AG04449 (cell line): ENCODE measurements at regions not wholly inside any gene's neighbourhood (a gene's known extent, or its start where the extent isn't known, plus 50 kb on each side); places are given as distances from the start of the nearest gene placed in this dataset.

ENCODE experiments used
- CTCF ChIA-PET: fragments of 350-600 bp; formaldehyde crosslinking; extraction: SDS; loops from one replicate; lab custom pipeline; 2021; ENCODE audit warnings: antibody characterized with exemption; lab: Yijun Ruan, JAX
- POLR2A ChIA-PET: fragments of 400-600, 350-600 bp; formaldehyde crosslinking; extraction: SDS; loops from one replicate; lab custom pipeline; 2020; ENCODE audit warnings: antibody characterized with exemption, inconsistent platforms; lab: Yijun Ruan, JAX
- DNase-seq: peaks from one replicate; pipeline ENCODE4 v3.0.0-alpha.2; 2010; ENCODE audit warnings: low read depth, low spot score
- H3K4me3 ChIP-seq: 2 replicates; pipeline ENCODE4 v1.5.1; 2011; ENCODE audit warnings: low read depth, mild to moderate bottlenecking, control low read depth, low read length
- TF ChIP-seq, protein P1 (sequence below): IDR thresholded peaks from one replicate; pipeline ENCODE4 v1.5.1; 2011; ENCODE audit warnings: mild to moderate bottlenecking, moderate library complexity, low read length, control low read depth, inconsistent platforms; ENCODE audit not compliant: insufficient read depth; ENCODE audit errors: missing control alignments

DNA sequence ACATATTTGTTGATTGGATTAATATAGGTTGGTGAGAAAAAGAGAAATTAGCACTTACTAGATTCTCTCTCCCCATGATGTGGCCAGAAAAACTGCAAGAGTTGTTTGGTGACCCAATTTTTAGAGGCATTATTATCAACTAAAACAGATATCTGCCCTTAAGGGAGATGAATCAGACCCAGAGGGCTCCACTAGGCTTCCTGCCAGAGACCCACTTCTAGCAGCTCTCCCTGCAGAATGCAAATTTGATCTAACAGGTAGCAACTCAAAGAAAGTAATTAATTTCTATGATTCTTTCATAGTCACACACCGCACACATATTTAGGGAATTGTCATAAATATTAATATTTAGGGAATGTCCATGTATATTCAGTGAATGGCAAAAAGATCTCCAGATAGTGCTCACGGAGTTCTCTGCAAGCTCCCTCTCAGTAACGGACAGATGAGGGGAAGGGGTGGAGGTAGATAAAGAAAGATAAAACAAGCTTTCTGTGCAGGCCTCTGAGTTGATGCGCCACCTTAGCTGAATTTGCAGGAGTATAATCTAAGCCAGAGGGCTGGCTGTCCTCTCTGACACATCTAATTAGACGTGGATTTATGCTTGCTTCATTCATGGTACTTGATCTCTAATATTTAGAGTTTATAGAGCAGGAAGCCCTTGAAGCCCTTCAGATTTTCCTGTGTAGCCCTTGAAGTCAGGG, 84.1 kb upstream of the CCDC190 start:
- DNase-seq: no peak
- ChIA-PET POLR2A (no interaction called here), CTCF (interaction anchor here (1.0 kb wide), 1 partner anchor 12 kb away, joined by 3 read pairs; no protein-coding TSS in a partner anchor)
- TF ChIP-seq, protein P1, sequence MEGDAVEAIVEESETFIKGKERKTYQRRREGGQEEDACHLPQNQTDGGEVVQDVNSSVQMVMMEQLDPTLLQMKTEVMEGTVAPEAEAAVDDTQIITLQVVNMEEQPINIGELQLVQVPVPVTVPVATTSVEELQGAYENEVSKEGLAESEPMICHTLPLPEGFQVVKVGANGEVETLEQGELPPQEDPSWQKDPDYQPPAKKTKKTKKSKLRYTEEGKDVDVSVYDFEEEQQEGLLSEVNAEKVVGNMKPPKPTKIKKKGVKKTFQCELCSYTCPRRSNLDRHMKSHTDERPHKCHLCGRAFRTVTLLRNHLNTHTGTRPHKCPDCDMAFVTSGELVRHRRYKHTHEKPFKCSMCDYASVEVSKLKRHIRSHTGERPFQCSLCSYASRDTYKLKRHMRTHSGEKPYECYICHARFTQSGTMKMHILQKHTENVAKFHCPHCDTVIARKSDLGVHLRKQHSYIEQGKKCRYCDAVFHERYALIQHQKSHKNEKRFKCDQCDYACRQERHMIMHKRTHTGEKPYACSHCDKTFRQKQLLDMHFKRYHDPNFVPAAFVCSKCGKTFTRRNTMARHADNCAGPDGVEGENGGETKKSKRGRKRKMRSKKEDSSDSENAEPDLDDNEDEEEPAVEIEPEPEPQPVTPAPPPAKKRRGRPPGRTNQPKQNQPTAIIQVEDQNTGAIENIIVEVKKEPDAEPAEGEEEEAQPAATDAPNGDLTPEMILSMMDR: no peak
- H3K4me3 ChIP-seq: no peak overlapping the region

DNA sequence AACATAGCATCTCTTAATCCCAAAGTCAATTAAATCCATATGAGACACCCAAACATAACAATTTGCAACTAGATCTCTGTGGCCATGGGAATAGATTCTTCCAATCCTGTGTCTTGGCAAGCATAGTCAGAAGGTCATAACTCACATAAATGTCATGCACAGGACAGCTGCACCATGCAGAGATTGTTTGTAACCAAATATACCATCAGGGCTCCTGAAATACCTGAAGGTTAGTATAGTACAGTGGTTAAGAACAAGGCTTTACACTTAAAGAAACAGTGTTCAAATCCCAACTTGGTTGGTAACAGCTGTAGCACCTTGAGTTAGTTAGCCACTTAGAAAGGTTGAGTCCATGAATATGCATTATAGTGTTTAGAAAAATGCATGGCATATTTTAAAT, 82.6 kb upstream of the CCDC190 start:
- TF ChIP-seq, protein P1: no peak
- ChIA-PET POLR2A (no interaction called here), CTCF (no interaction called here)
- DNase-seq: no peak
- no peak overlapping the region for H3K4me3 ChIP-seq

DNA sequence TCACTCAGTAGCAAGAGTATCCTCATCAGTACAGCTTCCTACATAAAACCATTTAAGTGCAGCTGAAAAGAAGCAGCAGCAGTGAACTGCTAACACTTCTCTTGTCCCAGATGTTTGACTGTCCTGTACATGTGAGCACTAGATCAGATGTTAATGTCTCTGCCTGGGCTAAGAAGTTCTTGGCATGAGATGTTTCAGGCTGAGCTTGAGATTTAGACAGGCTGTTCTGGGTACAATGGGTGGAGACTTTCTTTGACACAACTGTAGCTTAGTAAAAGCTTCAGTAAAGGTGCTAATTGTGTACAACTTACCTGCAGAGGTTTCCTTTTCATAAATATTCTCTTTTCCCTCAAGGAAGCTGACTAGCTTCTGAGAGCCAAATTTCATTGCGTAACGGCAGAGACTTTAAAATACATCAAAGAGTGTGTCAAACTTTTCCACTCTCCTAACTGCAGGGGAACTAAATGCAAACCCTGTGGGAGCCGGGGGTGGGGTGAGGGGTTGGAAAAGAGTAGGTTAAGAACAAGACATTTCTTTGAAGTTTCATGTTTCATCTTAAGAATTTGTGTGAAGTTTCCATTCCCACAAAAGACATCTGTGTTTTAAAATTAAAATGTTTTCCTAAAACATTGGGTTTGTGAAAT, 82.1 kb upstream of the CCDC190 start:
- DNase-seq: no peak
- POLR2A ChIA-PET: no interaction called here
- TF ChIP-seq, protein P1: no peak
- CTCF ChIA-PET: interaction anchor here (0.7 to 1.3 kb wide), 2 partner anchors 126 to 232 kb away, joined by 3 to 4 read pairs; partner anchors contain the start of gene RGS4
- H3K4me3 ChIP-seq: no peak overlapping the region

DNA sequence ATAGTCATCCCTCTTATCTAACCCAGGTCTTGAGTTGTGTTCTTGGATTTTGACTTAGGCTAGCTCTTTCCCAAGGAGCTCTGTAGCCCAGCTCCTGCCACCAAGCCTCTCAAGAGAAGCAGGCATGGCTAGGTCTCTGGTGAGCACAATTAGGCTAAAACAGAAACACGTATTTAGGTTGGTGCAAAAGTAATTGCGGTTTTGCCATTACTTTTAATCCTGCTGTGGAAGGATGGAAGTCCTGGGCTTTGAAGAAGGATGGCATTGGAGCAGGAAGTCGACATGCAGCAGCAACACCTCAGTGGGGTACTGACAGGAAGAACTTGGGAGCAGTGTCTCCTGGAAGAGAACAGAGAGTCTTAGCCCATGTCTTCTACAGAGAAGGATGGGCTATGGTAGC, 80.0 kb upstream of the CCDC190 start:
- ChIA-PET POLR2A (no interaction called here), CTCF (interaction anchor here (1.2 kb wide), 2 partner anchors 11 to 234 kb away, joined by 3 to 4 read pairs; no protein-coding TSS in a partner anchor)
- TF ChIP-seq, protein P1: no peak
- H3K4me3 ChIP-seq: no peak overlapping the region
- DNase-seq: no peak

DNA sequence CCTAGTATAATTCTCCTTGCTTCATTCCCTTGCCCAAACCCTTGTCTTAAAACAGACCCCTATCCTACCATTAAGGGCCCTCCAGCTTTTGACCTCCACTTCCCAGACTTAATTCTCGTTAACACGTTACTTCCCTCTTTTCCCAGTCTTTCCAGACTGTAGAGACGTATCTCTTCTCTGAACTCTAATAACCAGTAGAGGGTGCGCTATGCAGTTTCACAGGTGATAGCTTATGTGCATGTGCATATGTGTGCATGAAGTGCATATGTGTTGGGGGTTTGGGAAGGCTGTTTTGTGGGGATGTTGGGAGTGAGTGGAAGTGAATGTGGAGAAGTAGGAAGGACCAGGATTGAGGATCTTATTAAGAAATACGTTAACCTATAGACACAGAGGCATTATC, 78.1 kb upstream of the CCDC190 start:
- TF ChIP-seq, protein P1: no peak
- H3K4me3 ChIP-seq: no peak overlapping the region
- DNase-seq: no peak
- CTCF ChIA-PET: no interaction called here
- POLR2A ChIA-PET: no interaction called here

DNA sequence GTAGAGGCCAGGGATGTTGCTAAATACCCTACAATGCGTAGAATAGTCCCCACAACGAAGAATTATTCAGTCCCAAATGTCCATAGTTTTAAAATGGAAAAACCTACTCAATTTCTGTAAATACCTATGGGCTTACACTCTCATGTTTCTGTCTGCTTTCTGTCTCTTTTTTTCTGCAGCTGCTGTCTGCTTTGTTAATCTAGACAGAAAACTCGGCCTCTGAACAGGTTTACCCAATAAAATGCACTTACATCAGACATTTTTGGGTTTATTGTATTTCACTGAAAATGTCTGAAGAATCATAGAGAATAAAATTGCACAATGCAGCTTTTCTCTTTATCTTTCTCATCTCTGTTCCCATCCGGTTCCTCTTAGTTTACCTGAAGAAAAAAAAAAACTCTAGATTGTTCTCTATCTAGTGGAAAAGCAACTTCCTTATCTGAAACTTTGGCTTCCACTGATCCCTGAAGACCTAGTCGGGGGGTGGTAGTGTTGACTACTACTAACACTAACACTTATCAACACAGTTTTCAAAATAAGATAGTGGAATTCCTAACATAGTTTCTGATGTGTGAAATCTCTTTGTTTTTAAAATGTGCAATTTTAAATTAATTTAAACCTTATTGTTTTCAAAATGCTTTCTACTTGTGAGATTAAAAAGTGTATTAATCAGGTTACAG, 76.9 kb upstream of the CCDC190 start:
- POLR2A ChIA-PET: no interaction called here
- no peak for DNase-seq
- no peak overlapping the region for H3K4me3 ChIP-seq
- TF ChIP-seq, protein P1: no peak
- CTCF ChIA-PET: interaction anchor here (0.6 to 1.5 kb wide), 2 partner anchors 10 to 21 kb away, joined by 3 read pairs; no protein-coding TSS in a partner anchor
